ENCODE measurements at regions not wholly inside any gene's neighbourhood (a gene's known extent, or its start where the extent isn't known, plus 50 kb on each side); places are given as distances from the start of the nearest gene placed in this dataset.
A peak's percentile ranks its signal among the peaks of the same experiment; 100 is the strongest.

DNA sequence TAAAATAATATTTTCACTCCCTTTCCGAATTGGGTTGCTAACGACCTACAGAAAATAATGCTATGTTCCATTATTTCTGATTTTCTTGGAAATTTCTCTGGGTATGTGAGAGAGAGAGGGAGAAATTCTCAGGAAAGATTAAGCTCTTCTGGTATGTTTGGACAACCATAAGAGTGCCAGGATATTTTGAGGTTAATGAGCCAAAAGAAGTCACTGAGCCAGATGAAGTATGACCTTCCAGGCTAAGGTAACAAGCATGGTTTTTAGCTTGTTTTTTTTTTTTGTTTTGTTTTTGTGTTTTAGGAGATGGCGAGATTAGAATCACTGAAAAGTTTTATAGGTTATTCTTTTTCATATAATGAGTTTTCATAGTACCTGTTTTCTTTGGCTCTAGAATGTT is 171.0 kb upstream of the FOXP2 start:
- no TSS peak for BruUV-seq (replicated peaks)
- no peaks in the 10 kb centered on the region for H3K27me3 ChIP-seq (replicated peaks; ENCODE audit: control insufficient read depth, insufficient read depth, low read length)
- intact Hi-C loops (cut with micrococcal nuclease; ENCODE audit: unreplicated experiment) = no loop called here
- POLR2A ChIA-PET = no interaction called here
- H3K27ac Mint-ChIP-seq (ENCODE audit: unreplicated experiment) = no peak overlapping the region
- H3K4me1 Mint-ChIP-seq (ENCODE audit: low read depth, unreplicated experiment) = peaks cover 10% of the 10 kb centered on the region
- H3K4me1 ChIP-seq = peaks cover 6% of the 10 kb centered on the region; the same call in 1 of the 2 replicates
- no peak overlapping the region for H3K4me3 ChIP-seq (ENCODE audit: low read depth, low read length)
- no peak overlapping the region for H3K4me3 Mint-ChIP-seq (ENCODE audit: unreplicated experiment)
- no peaks in the 10 kb centered on the region for H3K9me3 ChIP-seq
- no peak for TF ChIP-seq CTCF (IDR thresholded peaks at IDR 0.05; ENCODE audit: insufficient read depth in 1 of 2, low read depth in 1 of 2, low read length in 1 of 2, severe bottlenecking in 1 of 2, unreplicated experiment in 1 of 2)
- H3K27me3 Mint-ChIP-seq (ENCODE audit: insufficient read depth, unreplicated experiment) = no peaks in the 10 kb centered on the region
- no peaks in the 10 kb centered on the region for H3K36me3 Mint-ChIP-seq (ENCODE audit: insufficient read depth, unreplicated experiment)
- no peaks in the 10 kb centered on the region for H3K9me3 Mint-ChIP-seq (ENCODE audit: unreplicated experiment)
- H3K36me3 ChIP-seq (ENCODE audit: control insufficient read depth, insufficient read depth, low read length) = no peaks in the 10 kb centered on the region
- CTCF ChIA-PET = no interaction called here
- DNase-seq = no peak

DNA sequence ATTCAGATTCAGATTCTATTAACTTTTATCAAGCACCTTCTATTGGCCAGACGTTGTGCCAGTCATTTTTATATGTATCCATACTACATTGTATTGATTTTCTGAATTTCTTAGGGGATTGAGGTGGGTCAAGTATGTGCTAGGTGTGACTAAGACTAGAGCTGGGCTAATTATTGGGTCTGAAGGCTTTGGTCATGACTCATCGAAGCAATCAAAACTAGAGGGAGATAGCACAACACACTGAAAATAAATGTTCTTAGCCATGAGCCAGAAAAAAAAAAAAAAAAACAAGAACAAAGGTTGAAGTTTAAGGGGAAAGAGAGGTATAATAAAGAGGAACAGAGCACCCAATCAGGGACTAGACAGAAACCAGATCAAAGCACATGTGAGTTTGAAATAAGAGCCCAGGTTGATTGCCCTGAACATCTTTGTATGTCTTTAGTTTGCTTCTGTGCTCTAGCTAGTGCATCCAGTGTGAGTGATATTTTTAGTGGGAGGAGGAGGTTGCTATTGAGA is 171.6 kb upstream of the FOXP2 start:
- ChIA-PET CTCF (no interaction called here), POLR2A (no interaction called here)
- intact Hi-C loops (cut with micrococcal nuclease; ENCODE audit: unreplicated experiment) = no loop called here
- Mint-ChIP-seq H3K36me3 (ENCODE audit: insufficient read depth, unreplicated experiment) (no peaks in the 10 kb centered on the region), H3K9me3 (ENCODE audit: unreplicated experiment) (no peaks in the 10 kb centered on the region), H3K27ac (ENCODE audit: unreplicated experiment) (no peak overlapping the region), H3K4me3 (ENCODE audit: unreplicated experiment) (no peak overlapping the region), H3K4me1 (ENCODE audit: low read depth, unreplicated experiment) (peaks cover 10% of the 10 kb centered on the region), H3K27me3 (ENCODE audit: insufficient read depth, unreplicated experiment) (no peaks in the 10 kb centered on the region)
- TF ChIP-seq CTCF (IDR thresholded peaks at IDR 0.05; ENCODE audit: insufficient read depth in 1 of 2, low read depth in 1 of 2, low read length in 1 of 2, severe bottlenecking in 1 of 2, unreplicated experiment in 1 of 2) = no peak
- Histone ChIP-seq H3K36me3 (ENCODE audit: control insufficient read depth, insufficient read depth, low read length) (no peaks in the 10 kb centered on the region), H3K4me3 (ENCODE audit: low read depth, low read length) (no peak overlapping the region), H3K4me1 (peaks cover 6% of the 10 kb centered on the region; the same call in 1 of the 2 replicates), H3K9me3 (no peaks in the 10 kb centered on the region), H3K27me3 (replicated peaks; ENCODE audit: control insufficient read depth, insufficient read depth, low read length) (no peaks in the 10 kb centered on the region)
- DNase-seq = peak in 1 of 2 experiments; percentile 15
- no TSS peak for BruUV-seq (replicated peaks)

DNA sequence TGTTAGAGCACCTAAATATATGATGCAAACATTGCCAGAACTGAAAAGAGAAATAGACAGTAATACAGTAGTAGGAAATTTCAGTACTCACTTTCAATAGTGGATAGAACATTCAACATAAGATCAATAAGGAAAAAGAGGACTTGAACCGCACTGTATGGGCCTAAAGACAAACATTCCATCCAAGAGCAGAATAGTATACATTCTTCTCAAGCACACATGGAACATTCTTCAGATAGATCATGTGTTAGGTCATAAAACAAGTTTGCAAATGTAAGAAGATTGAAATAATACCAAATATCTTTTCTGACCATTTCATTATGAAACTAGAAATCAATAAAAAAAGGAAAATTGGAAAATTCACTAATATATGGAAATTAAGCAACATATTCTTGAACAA is 185.4 kb upstream of the FOXP2 start:
- Mint-ChIP-seq H3K9me3 (ENCODE audit: unreplicated experiment) (peaks cover 20% of the 10 kb centered on the region), H3K4me1 (ENCODE audit: low read depth, unreplicated experiment) (peaks cover 16% of the 10 kb centered on the region), H3K27ac (ENCODE audit: unreplicated experiment) (no peak overlapping the region), H3K4me3 (ENCODE audit: unreplicated experiment) (no peak overlapping the region), H3K27me3 (ENCODE audit: insufficient read depth, unreplicated experiment) (no peaks in the 10 kb centered on the region), H3K36me3 (ENCODE audit: insufficient read depth, unreplicated experiment) (no peaks in the 10 kb centered on the region)
- Histone ChIP-seq H3K4me3 (ENCODE audit: low read depth, low read length) (no peak overlapping the region), H3K27me3 (replicated peaks; ENCODE audit: control insufficient read depth, insufficient read depth, low read length) (no peaks in the 10 kb centered on the region), H3K4me1 (peaks cover 3% of the 10 kb centered on the region; the same call in 1 of the 2 replicates), H3K9me3 (peaks cover 5% of the 10 kb centered on the region), H3K36me3 (ENCODE audit: control insufficient read depth, insufficient read depth, low read length) (no peaks in the 10 kb centered on the region)
- TF ChIP-seq CTCF (IDR thresholded peaks at IDR 0.05; ENCODE audit: insufficient read depth in 1 of 2, low read depth in 1 of 2, low read length in 1 of 2, severe bottlenecking in 1 of 2, unreplicated experiment in 1 of 2) = no peak
- intact Hi-C loops (cut with micrococcal nuclease; ENCODE audit: unreplicated experiment) = no loop called here
- POLR2A ChIA-PET = no interaction called here
- CTCF ChIA-PET = no interaction called here
- DNase-seq = no peak
- no TSS peak for BruUV-seq (replicated peaks)

All from Caco-2 (cell line).